KBM-7 (cell line): ENCODE measurements at regions not wholly inside any gene's neighbourhood (a gene's known extent, or its start where the extent isn't known, plus 50 kb on each side); places are given as distances from the start of the nearest gene placed in this dataset.

Experiments used
- DNase-seq: peaks from one replicate; pipeline ENCODE4 v3.0.0-alpha.2; 2015
- in situ Hi-C: fragments of 300-500 bp; cut with MboI; formaldehyde crosslinking; loops from 2 replicates; pipeline ENCODE4 v1.14.3; 2020; ENCODE audit warnings: low sequenced_read_pairs, low pct_unique_long_range_greater_than_20kb, mixed read lengths

GRCh38 chr1:106173101-106173500 lies 883.4 kb upstream of the PRMT6 start:
- DNase-seq = peak; percentile 65
- in situ Hi-C loops = no loop called here

- DNase-seq = no peak
- in situ Hi-C loops = no loop called here
Observed at GRCh38 chr1:106178791-106179190, 877.7 kb upstream of the PRMT6 start.

GRCh38 chr1:106181866-106182265 lies 874.6 kb upstream of the PRMT6 start:
- DNase-seq = no peak
- in situ Hi-C loops = no loop called here

GRCh38 chr1:106185089-106185488 lies 871.4 kb upstream of the PRMT6 start:
- in situ Hi-C loops = no loop called here
- DNase-seq = no peak

- no peak for DNase-seq
- in situ Hi-C loops = no loop called here
Observed at GRCh38 chr1:106189780-106190179, 866.7 kb upstream of the PRMT6 start.

- in situ Hi-C loops = no loop called here
- no peak for DNase-seq
Observed at GRCh38 chr1:106194206-106194605, 862.3 kb upstream of the PRMT6 start.

- DNase-seq = no peak
- in situ Hi-C loops = no loop called here
Observed at GRCh38 chr1:106200711-106201110, 855.8 kb upstream of the PRMT6 start.

GRCh38 chr1:106207185-106207584 lies 849.3 kb upstream of the PRMT6 start:
- in situ Hi-C loops = no loop called here
- no peak for DNase-seq

- DNase-seq = no peak
- in situ Hi-C loops = no loop called here
Observed at GRCh38 chr1:106217765-106218164, 838.7 kb upstream of the PRMT6 start.

- in situ Hi-C loops = no loop called here
- DNase-seq = no peak
Observed at GRCh38 chr1:106222403-106222802, 834.1 kb upstream of the PRMT6 start.

GRCh38 chr1:106223213-106223612 lies 833.3 kb upstream of the PRMT6 start:
- no peak for DNase-seq
- in situ Hi-C loops = no loop called here

GRCh38 chr1:106224426-106224825 lies 832.0 kb upstream of the PRMT6 start:
- no peak for DNase-seq
- in situ Hi-C loops = no loop called here

- no peak for DNase-seq
- in situ Hi-C loops = no loop called here
Observed at GRCh38 chr1:106225403-106225802, 831.1 kb upstream of the PRMT6 start.

- DNase-seq = no peak
- in situ Hi-C loops = no loop called here
Observed at GRCh38 chr1:106226550-106226949, 829.9 kb upstream of the PRMT6 start.

- in situ Hi-C loops = no loop called here
- DNase-seq = no peak
Observed at GRCh38 chr1:106232128-106232527, 824.3 kb upstream of the PRMT6 start.

- in situ Hi-C loops = no loop called here
- no peak for DNase-seq
Observed at GRCh38 chr1:106233511-106233910, 823.0 kb upstream of the PRMT6 start.

GRCh38 chr1:106249365-106249764 lies 807.1 kb upstream of the PRMT6 start:
- DNase-seq = no peak
- in situ Hi-C loops = no loop called here

- in situ Hi-C loops = no loop called here
- no peak for DNase-seq
Observed at GRCh38 chr1:106249810-106250209, 806.7 kb upstream of the PRMT6 start.

- DNase-seq = no peak
Observed at GRCh38 chr1:106254748-106255147, 801.7 kb upstream of the PRMT6 start.

GRCh38 chr1:106266786-106267185 lies 789.7 kb upstream of the PRMT6 start:
- DNase-seq = no peak
- in situ Hi-C loops = no loop called here

More at GRCh38 chr1:106254748-106255147, 801.7 kb upstream of the PRMT6 start:
- in situ Hi-C loops = no loop called here

- in situ Hi-C loops = no loop called here
- peak; percentile 35 for DNase-seq
Observed at GRCh38 chr1:106268070-106268469, 788.4 kb upstream of the PRMT6 start.

GRCh38 chr1:106276871-106277270 lies 779.6 kb upstream of the PRMT6 start:
- no peak for DNase-seq
- in situ Hi-C loops = no loop called here
